ENCODE measurements at regions not wholly inside any gene's neighbourhood (a gene's known extent, or its start where the extent isn't known, plus 50 kb on each side); places are given as distances from the start of the nearest gene placed in this dataset.

DNA sequence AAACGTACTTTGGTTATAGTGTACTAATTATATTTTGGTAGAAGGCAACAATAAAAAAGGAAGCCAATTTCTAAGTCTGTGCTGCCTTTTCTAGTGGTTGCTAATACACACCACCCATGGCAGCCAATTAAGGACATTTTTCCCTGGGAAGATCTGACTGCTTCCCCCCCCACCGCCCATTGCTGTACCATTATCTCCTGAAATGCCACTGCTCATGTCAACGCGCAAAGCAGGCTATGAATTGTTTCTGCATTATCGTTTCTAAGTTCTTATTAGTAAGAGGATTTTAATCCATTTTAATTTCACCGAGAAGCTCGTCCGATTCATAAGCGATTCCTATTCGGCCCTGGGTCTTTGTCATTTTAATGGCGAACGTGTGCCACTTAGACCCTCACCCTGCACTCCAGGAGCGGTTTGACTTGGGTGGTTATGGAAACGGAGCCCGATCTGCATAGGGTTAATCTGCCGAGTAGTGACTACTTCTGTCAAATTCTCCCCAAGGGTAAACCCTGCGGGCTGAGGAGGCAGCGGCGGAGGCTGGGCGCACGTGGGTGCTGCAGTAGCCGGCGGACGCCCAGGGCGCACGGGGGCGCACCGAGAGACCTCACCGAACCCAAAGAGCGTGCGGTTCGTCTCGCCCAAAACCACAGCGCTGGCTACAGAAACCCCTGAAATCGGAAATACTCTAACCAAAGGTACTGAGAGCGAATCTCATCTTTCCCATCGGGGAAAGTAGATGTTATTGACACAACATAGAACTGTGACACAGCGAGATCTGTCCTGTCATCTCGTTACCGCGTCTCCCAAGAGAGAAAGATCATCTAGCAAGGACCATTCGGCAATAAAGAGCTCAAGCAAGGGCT, 55.8 kb upstream of the SHC3 start:
- DNase-seq = no peak

GRCh38 chr9:89236955-89237573, 58.4 kb upstream of the SHC3 start:
- DNase-seq = no peak

- no peak for DNase-seq
These were observed 59.8 kb upstream of the SHC3 start for GRCh38 chr9:89238424-89238823.

- DNase-seq = no peak
These were observed 64.9 kb upstream of the SHC3 start for GRCh38 chr9:89243296-89244061.

DNA sequence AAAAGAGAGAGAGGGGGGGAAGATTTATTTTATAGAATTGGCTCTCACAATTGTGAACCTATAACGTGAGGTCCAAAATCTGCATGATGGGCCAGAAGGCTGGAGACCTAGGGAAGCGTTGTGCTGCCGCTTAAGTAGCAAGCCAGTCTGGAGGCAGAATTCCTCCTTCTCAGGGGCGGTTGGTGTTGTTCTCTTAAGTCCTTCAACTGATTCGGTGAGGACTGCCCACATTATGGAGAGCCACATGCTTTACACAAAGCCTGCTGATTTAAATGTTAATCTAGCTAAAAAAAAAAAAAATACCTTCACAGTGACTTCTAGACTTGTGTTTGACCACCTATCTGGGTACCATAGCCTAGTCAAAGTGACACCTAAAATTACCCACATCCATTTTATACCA, 64.2 kb upstream of the CKS2 start:
- no peak for DNase-seq

GRCh38 chr9:89247431-89248353, 63.3 kb upstream of the CKS2 start:
- DNase-seq = no peak

DNA sequence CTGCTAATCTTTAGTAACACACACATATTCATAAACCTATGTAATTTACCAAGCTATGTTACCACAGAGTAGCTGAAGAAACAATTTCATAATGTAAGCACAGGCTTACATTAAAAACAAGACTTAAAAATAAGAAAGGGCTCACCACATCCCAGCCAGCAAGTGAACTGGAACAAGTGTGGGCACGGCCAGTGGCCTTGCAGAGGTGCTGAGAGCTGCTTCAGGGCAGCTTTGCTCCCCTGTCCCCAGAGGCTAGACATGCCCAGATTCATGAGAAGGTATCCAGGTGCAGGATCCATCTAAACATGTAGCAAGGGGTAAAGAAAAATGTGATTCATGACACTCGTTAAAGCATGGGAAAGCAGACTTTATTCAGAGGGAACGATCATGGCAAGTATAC, 62.0 kb upstream of the CKS2 start:
- DNase-seq = no peak

GRCh38 chr9:89252651-89253267, 58.2 kb upstream of the CKS2 start:
- DNase-seq = no peak

DNA sequence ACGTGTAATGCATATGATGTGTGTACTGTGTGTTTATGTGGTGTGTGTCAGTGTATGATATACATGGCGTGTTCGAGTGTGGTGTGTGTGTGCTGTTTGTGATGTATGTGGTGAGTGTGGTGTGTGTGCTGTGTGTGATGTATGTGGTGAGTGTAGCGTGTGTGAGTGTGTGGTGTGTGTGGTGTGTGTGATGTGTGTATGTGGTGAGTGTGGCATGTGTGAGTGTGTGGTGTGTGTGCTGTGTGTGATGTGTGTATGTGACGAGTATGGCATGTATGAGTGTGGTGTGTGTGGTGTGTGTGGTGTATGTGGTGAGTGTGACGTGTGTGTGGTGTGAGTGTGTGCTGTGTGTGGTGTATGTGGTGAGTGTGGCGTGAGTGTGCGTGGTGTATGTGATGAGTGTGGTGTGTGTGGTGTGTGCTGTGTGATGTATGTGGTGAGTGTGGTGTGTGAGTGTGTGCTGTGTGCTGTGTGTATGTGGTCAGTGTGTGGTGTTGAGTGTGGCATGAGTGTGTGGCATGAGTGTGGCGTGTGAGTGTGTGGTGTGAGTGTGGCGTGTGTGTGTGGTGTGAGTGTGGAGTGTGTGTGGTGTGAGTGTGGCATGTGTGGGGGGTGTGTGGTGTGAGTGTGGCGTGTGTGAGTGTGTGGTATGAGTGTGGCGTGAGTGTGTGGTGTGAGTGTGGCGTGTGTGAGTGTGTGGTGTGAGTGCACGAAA, 56.8 kb upstream of the CKS2 start:
- no peak for DNase-seq

GRCh38 chr9:89254773-89255125, 56.2 kb upstream of the CKS2 start:
- no peak for DNase-seq

DNA sequence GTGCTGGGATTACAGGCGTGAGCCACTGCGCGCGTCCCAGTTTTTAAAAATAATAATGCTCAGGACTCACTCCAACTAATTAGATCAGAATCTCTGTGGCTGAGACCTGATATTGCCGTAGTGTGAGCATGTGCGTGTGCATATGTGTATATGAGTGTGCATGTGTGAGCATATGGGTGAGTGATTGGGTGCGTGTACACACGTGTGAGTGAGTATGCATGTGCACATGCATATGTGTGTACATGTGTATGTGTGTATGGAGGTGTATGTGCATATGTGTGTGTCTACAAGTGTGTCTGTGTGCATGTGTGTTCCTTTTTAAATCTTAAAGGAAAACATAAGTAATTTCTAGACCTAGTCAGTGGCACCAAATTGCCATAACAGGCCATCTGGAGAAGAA, 54.8 kb upstream of the CKS2 start:
- DNase-seq = no peak

GRCh38 chr9:89256642-89257041, 54.4 kb upstream of the CKS2 start:
- peak; percentile 57 for DNase-seq

GRCh38 chr9:89260525-89260924, 50.5 kb upstream of the CKS2 start:
- DNase-seq = no peak

Measured in NCI-H2171 (cell line).